Right hindlimb (tissue), 1 donor: ENCODE measurements at regions not wholly inside any gene's neighbourhood (a gene's known extent, or its start where the extent isn't known, plus 50 kb on each side); places are given as distances from the start of the nearest gene placed in this dataset.
A peak's percentile ranks its signal among the peaks of the same experiment; 100 is the strongest.
"Not testable (repeated sequence)": the region's sequence is repeated elsewhere in the genome, so short reads cannot be mapped to it uniquely, and the experiment has no call there.

Experiments
- DNase-seq: peaks from one replicate; pipeline ENCODE4 v3.0.0-alpha.2; 2018

DNA sequence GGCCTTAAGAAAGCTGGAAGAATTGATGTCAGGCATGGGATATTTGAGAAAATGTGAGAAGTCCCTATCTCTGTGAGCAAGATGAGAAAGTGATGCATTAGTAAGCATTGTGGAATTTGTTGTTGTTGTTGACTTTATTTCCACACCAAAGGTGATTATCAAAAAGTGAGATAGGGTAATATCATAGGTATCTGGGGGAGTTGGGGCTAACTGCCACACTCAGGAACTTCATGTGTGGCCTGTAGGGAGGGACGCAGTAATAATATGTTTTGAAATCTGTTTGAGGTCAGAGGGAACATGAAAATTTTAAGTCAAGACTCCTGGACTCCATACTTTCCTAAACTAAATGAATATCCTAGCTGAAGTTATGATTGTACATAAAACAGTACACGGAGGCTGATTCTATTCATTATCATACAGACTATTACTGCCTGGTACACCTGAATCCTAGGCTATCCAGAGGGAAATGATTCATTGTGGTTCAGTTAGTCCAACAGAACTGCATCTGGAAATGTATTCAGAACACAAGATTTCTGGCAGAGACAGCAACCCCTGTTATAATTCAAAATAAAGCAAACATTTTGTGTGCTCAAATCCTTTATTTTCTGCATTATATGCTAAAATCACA lies 304.8 kb downstream of the CPS1 start:
- DNase-seq = no peak

DNA sequence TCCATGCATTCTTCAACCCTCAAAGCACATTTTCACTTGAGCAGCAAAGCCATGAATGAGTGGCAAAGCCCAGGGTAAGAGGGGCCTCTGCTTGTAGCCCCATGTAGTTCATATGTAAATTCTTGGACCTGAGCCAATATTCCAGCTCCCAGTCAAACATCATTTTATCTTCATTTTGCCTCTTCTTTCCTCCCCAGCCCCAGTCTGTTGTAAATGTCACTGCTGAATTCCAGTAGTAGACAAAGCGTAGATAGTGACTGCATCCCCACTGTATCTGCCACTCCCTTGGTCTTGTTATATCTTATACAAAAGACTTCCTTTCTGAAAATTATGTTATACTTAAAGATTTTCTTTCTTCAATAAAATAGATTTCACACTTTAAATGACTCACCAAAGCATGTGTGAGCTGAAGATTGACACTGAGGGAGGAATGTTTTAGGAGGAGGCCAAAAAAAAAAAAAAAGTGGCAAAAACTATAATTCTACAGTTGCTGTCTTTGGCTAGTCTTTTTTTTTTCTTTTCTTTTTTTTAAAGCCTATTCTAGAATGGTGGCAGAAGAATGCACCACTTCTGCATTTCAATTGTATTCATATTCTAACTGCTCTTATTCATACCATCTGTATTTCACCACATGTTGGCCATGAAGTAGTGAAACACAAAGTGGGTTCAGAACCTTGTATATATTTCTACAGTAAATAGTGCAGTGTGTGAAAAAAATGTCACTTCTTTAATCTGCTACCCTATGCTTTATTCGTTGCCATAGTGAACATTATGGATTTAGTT lies 306.1 kb downstream of the CPS1 start:
- DNase-seq = no peak

DNA sequence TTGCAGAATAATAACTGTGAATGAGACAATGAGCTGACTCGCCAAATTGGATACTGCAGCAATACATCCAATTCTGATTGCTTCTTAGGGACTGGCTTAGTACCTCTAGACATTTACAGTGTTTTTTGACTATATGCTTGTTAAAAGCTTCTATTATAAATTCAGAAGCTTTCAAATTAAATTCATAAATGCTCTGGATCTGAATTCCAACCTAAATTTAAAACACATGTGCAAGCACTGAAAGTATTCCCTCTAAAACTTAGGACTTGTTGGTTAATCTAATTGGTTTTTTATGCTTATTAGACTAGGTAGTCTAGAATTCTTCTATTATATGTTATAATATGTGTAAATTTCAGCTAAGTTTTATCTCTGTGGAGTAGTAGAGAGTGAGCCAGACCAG lies 306.9 kb downstream of the CPS1 start:
- DNase-seq = no peak

DNA sequence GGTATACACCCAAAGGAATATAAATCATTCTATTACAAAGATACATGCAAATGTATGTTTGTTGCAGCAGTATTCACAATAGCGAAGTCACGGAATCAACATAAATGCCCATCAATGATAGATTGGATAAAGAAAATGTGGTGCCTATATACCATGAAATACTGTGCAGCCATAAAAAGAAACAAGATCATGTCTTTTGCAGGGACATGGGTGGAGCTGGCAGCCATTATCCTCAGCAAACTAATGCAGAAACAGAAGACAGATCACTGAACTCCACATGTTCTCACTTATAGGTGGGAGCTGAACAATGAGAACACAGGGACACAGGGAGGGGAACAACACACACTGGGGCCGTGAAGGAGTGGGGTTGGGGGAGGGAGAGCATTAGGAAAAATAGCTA lies 315.2 kb downstream of the CPS1 start:
- not testable (repeated sequence) for DNase-seq

DNA sequence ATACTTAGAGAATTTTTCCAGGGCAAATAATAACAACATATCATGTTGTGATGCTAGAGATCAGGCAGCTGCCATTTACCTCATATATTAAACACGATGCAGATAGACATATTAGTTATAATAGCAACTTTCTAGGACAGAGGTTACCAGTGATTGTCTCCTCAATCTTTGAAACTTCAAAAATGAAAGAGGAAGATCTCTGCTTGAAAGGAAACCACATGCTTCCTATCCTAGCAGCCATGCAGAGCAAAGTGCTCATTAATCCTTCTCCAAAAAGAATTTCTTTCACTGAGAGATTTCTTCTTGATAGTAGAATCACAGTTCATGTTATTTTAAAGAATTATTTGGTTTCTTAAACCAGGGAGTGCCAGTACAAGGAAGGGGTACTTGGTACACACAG lies 317.2 kb downstream of the CPS1 start:
- DNase-seq = no peak

DNA sequence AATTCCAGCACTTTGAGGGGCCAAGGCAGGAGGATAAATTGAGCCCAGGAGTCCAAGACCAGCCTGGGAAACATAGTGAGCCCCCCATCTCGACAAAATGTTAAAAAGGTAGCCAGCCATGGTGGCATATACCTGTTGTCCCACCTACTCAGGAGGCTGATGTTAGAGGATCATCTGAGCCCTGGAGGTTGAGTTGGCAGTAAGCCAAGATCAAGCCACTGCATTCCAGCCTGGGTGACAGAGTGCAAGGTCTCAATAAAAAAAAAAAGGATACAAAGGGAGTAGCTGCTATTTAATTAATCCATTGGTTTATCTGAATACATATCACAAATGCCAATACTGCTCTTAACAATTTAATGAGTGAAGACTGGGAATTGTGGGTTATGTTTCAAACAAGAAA lies 327.8 kb downstream of the CPS1 start:
- no peak for DNase-seq

DNA sequence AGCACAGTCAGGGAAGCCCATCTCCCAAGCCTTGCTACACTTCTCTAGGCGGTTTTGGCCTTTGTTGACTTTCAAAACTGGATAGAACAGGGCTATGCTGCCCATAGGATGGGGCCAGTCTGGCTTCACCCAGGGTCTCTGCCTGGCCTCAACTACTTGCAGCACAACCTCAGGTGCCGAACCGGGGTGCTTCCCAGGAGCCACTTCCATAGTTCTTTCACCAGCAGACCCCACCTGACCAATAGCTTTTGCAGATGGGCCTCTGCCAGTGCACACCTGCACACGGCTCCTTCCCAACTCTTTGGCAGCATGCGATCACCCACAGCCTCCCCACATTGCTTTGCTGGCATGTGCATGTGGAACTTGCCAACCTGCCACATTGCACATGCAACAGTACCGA lies 331.6 kb downstream of the CPS1 start:
- DNase-seq = no peak

DNA sequence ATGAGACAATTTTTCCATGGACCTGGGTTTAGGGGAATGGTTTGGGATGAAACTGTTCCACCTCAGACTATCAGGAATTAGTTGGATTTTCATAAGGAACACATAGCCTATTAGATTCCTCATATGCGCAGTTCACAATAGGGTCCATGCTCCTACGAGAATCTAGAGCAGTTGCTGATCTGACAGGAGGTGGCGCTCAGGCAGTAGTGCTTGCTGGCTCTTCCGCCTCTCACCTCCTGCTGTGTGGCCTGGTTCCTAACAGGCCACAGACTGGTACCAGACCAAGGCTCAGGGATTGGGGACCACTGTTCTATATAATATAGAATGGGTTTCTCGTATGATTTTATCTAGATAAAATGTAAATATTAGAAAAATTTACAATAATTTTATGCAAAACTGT lies 338.7 kb downstream of the CPS1 start:
- DNase-seq = no peak

DNA sequence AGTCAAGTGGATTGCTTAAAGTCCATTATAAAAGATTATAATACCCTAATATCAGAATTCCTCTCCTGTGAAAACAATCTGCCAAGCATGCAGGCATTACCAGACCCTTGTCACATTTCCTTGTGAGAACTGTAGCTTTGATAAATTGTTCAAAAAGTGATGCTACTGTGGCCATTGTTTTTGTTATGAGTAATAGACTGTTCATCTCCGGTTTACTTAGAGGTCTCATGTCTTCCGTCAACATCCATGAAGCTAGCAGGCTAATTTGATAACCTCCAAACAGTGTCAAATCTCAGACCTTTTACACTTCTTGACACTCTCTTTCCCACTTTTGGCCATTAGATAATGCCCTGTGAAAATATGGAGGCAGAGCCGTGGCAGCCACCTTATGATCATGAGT lies 342.7 kb downstream of the CPS1 start:
- DNase-seq = no peak

DNA sequence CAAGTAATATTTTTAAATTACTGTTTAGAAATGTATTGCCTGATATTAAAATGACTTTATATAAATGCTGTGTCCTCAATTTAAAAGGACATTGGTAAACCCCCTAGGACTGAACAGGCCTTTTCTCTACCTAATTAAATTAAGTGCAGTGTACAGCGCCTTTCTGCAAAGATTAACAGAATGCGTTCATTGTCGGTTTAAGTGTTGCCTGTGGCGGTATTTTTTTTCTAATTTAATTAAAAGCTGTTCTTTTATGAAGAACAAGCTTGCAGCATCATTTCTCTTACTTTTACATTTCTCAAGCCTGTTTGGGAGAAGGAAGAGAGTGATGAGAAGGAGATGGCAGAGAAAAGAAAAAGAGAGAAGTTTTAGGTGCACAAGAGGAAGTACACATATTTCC lies 344.9 kb downstream of the CPS1 start:
- DNase-seq = no peak

DNA sequence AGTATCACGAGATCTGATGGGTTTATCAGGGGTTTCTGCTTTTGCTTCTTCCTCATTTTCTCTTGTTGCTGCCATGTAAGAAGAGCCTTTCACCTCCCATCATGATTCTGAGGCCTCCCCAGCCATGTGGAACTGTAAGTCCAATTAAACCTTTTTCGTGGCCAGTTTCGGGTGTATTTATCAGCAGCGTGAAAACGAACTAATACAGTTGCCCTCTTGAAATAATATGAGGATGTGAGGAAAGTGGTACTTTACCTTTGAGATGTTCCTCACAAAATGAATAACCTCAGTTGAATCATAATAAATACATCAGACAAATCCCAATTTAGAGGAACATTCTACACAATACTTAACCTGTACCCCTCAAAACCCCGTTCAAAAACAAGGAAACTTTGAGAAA lies 356.4 kb downstream of the CPS1 start:
- DNase-seq = no peak

DNA sequence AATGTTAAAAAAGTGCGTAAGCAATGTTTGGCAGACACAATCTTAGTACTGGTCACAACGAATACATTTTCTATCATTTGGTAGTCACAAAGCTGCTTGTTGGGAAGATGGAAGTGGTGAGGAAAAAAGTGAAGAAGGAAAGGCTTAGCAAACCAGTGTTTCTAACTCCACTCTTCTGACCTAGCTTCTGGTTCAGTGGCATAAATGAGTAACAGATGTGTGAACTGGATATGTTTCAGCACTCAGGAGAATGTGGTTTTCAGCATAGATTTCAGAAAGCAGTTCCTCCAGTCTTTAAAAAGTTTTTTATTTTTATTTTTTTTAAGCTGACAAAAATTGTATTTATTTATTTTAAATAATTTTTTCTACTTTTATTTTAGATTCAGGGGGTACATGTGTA lies 357.1 kb downstream of the CPS1 start:
- DNase-seq = no peak

DNA sequence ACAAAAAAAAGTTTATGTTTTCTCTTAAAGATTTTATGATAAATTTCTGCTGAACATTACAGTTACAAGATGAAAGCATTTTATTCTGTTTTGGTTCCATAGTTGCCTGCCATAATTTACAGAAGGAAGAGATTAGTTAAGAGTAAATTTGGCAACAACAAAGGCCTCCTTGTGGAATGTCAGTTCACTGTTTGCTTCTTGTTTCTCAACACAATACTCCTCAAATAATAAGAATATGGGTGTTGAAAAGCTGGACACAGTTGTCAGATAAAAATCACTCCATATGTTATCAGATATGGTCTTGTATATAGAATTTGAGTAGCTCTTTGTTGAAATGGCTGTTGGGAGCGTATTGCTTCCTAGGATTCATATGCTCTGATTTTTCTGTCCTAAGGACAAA lies 359.5 kb downstream of the CPS1 start:
- no peak for DNase-seq

DNA sequence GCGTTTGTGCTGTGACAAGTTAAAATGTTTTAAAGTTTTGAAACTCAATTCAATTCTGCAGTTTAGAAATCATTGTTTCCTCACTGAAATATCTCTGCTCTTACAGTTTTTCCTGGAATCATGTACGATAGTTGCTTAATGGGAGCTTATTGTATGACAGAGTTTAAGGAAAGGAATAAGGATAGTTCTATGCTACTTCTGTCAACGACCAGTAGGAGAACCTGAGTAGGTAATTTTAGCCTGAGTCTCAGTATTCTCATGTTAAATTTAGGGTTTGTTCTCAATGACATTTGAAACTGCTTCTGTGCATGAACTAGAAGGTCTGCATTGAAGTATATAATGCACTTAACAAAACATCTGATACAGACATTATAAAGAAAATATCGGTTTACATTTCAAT lies 361.1 kb downstream of the CPS1 start:
- DNase-seq = no peak

DNA sequence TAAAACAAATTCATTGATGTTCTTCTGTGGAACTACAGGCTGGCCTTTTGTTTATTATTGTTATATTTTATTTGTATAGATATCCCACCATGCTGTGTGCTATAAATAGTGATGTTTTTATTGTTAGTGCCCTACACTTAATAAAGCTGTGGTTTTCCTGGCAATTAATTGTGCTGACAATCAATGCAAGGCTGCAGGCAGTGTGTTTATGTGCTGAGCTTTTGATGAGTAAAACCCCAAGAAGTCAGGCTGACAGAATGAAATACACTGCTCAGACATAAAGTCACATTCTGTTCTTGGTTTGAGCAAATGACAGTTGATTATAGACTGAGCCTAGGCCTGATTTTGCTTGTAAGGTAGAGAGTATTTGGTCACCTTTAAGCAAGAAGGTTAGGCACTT lies 362.7 kb downstream of the CPS1 start:
- DNase-seq = no peak

DNA sequence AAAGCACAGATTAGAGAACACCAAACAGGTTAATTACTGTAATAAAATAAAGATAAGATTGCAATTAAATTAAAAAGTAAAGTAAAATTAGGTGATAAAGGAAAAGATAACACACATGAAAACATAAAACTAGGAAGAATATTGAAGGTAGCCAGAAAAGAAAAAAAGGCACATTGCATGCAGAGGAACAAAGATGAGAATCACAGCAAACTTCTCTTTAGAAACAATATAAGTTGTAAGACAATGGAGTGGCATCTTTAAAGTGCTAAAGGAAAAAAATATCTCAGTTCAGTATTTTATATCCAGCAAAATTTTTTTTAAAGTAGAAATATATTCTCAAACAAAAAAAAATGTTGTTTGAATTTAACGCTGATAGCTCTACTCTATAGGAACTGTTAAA lies 366.0 kb downstream of the CPS1 start:
- DNase-seq = no peak

DNA sequence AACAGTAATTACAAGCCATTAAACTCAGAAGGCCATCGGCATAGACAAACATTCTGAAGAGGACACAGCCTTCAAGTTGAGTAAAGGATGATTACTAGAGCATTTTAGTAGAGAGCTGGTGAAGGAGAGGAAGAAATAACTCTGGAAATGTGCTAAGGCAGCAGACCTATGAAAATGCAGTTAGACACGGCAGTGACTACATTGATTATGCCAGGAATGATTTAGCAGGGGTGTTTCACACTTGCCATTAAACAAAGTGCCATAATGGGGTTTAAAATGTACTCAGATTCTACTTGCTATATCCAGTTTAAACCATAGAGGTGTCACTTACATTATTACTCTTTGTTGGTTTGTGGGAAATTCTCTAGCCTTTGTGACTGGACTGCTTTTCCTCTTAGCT lies 372.3 kb downstream of the CPS1 start:
- DNase-seq = no peak

DNA sequence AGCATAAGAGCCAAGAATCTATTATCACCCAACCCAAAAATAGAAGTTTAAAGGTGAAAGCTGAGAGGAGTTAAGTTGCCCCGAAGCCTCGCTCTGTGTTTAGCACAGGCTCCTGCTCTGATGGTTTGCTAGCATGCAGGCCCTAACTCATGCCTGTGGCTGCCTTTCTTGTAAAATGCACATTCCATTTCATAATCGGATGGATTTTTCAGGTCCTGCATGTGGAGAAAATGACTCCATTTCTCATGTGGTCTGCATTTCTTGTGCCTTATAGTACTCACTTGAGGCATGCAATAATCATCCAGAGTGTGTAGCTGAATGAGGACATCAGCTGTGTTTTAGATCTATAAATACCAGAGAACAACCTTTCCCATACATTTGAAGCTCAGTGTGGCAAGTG lies 381.8 kb downstream of the CPS1 start:
- peak; percentile 21 for DNase-seq

DNA sequence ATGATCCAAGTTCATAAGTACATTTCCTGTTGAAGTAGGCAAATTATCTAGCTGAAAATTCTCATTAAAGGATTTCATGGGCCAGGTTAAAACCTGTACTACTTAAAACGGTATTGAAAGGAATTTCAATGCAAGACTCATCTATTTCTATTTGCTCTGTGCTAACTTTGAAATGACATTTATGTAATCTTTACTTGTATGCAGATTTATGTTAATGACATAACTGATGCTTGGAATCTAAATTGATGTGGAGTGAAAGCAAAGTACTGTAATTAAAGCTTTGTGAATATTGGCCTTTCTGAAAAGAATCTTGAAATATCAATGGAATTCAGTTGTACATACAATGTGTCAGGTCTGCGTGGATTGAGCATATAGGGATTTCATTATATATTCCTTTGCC lies 390.0 kb downstream of the CPS1 start:
- no peak for DNase-seq

DNA sequence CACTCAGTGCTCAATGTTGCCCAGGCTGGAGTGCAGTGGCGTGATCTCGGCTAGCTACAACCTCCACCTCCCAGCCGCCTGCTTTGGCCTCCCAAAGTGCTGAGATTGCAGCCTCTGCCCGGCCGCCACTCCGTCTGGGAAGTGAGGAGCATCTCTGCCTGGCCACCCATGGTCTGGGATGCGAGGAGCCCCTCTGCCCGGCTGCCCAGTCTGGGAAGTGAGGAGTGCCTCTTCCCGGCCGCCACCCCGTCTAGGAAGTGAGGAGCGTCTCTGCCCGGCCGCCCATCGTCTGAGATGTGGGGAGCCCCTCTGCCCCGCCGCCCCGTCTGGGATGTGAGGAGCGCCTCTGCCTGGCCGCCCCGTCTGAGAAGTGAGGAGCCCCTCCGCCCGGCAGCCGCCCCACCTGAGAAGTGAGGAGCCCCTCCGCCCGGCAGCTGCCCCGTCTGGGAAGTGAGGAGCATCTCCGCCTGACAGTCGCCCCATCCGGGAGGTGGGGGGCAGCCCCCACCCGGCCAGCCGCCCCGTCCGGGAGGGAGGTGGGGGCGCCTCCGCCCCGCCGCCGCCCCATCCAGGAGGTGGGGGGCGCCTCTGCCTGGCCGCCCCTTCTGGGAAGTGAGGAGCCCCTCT lies 394.1 kb downstream of the CPS1 start:
- DNase-seq = not testable (repeated sequence)

DNA sequence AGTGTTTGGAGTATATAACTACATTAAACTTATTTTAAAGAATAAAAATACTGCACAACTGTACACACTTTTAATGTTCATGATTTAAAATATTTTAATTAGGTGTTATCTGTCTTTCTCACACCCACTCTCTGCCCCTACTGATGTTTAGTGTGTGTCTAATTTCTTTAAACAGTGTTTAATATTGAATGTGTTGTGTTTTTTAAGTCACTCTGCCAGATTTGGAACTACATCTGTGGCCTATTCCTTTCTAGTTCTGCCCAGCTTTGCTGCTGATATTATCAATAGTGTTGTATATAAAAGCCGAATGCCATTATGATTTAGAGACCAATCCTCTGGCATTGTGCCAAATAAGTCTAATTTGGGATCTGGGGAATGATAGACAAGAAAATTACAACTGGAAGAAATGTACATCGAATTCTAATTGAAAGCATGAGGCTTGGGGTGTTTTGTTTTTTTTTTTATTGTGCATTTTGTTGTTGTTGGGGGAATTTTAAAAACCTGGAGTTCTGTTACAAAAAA lies 398.0 kb downstream of the CPS1 start:
- no peak for DNase-seq

DNA sequence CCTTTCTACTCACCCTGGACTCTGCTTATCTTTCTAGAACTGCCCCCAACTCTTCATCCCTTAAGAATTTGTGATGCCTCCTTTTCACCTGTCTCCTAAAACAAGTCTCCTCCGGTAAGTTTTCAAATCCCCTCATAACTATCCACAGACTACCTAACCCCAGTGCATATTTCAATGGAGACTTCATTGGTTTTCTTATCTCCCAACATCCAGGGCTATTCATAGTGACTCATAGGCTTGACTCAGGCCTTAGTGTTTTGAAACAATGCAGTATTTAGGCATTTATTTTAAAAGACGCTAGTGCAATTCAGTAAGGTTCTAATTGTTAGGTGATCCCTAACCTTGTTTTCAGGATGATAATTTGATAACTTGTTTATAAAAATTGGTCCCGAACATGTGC lies 399.2 kb downstream of the CPS1 start:
- no peak for DNase-seq

DNA sequence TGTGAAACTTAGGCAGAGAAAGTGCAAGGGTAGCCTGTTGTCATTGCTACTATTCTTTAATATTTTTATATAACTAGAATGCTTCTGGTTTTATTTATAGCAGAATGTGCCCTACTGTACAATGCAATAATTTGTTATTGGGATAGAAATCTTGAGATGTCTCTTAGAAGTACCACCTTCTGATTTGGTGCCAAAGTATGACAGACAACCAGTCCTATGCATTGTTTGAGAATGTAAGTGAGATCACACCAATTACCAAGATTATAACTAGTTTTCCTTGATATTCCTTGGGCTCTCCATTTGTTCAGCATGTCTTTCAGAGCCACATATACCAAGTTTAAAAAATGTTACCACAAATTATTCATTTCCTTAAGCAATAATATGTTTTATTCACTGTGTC lies 399.7 kb downstream of the CPS1 start:
- no peak for DNase-seq

DNA sequence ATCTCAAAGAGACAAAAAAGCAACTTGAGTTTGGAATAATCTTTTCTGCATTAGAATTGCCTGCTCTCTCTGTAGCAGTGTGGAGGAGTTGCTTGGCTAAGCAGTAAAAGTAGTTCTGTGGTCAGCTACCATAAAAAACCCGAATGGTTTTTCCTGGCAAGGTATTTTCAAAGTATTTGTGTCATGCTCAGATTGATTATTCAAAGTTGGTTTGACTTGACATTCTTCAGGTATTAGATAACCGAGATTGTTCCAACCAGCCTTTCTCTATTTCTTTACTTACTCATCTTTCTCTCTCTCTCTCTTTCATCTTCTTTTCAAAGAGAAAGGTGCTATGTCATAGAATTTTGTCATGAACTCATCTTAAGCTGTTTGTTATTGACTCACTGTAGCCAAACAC lies 404.9 kb downstream of the CPS1 start:
- DNase-seq = no peak
